ENCODE measurements at regions not wholly inside any gene's neighbourhood (a gene's known extent, or its start where the extent isn't known, plus 50 kb on each side); places are given as distances from the start of the nearest gene placed in this dataset.

DNA sequence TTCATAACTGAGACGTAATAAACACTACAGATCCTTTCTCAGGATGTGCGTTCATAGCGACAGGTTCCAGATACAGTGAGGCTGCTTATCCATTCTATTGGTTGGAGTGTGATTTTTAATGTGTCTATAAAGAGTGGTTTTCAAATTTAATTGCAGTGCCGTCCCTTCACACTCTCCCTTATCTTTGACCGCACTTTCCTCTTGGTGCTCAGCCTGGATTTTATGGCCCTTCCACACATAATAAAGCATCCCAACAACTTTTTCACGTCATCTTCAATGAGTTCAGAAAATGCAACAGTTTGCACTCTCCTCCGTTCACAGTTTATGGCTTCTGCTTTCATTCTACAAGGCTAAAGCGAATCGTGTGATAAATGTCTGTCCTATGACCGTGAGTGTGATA, 1209.9 kb downstream of the BCL11B start:
- Histone ChIP-seq H3K4me1 (ENCODE audit: insufficient read depth, low read length) (no peaks in the 10 kb centered on the region), H3K9me3 (ENCODE audit: low read length) (peaks cover 66% of the 10 kb centered on the region), H3K36me3 (replicated peaks in 1 of 2; ENCODE audit: control insufficient read depth in 1 of 2, insufficient read depth in 2 of 2, low read length in 2 of 2) (no peaks in the 10 kb centered on the region), H3K9ac (ENCODE audit: insufficient read depth, low read depth, low read length) (no peak overlapping the region), H3K79me2 (ENCODE audit: insufficient read depth, low read length) (no peaks in the 10 kb centered on the region), H2AFZ (ENCODE audit: low read length) (no peak overlapping the region), H3K4me3 (replicated peaks in 1 of 3; ENCODE audit: insufficient read depth in 1 of 3, low read depth in 2 of 3, low read length in 3 of 3) (no peak overlapping the region), H4K20me1 (ENCODE audit: insufficient read depth, low read length) (no peaks in the 10 kb centered on the region), H3K27ac (ENCODE audit: extremely low read length, insufficient read depth, low read length) (no peak overlapping the region), H3K4me2 (ENCODE audit: low read depth, low read length) (no peak overlapping the region), H3K27me3 (ENCODE audit: control insufficient read depth in 1 of 2, insufficient read depth in 2 of 2, low read length in 2 of 2) (no peaks in the 10 kb centered on the region)
- intact Hi-C loops (cut with micrococcal nuclease; ENCODE audit: unreplicated experiment) (no loop called here), in situ Hi-C loops (cut with HindIII; ENCODE audit: extremely low pct_ligation_motif_present, low pct_unique_long_range_greater_than_20kb) (no loop called here)
- no peak for DNase-seq (ENCODE audit: low spot score)
- CTCF ChIA-PET (ENCODE audit: low intra/inter-chr PET ratio, low total read pairs) = no interaction called here
- BruUV-seq (replicated peaks) = no TSS peak
- ATAC-seq = no peak
- FAIRE-seq = no peak
- POLR2A ChIA-PET = no interaction called here
- TF ChIP-seq ZNF260 (CRISPR knock-in tag; IDR thresholded peaks at IDR 0.05; ENCODE audit: borderline replicate concordance, low read depth) (no peak), YEATS2 (CRISPR knock-in tag; IDR thresholded peaks at IDR 0.05; ENCODE audit: borderline replicate concordance) (no peak), ZNF180 (CRISPR knock-in tag; IDR thresholded peaks at IDR 0.05; ENCODE audit: borderline replicate concordance, low read depth) (no peak), DNMT3B (CRISPR knock-in tag; conservative IDR thresholded peaks at IDR 0.05) (no peak), CHCHD3 (CRISPR knock-in tag; IDR thresholded peaks at IDR 0.05) (no peak), SNAPC2 (CRISPR knock-in tag; IDR thresholded peaks at IDR 0.05) (no peak), GATAD2A (CRISPR knock-in tag; IDR thresholded peaks at IDR 0.05) (no peak), CHD4 (IDR thresholded peaks at IDR 0.05; ENCODE audit: borderline replicate concordance, low read length) (no peak), ZSCAN22 (CRISPR knock-in tag; IDR thresholded peaks at IDR 0.05) (no peak), BCL6 (CRISPR knock-in tag; IDR thresholded peaks at IDR 0.05) (no peak)
- TF ChIP-seq, protein P1, sequence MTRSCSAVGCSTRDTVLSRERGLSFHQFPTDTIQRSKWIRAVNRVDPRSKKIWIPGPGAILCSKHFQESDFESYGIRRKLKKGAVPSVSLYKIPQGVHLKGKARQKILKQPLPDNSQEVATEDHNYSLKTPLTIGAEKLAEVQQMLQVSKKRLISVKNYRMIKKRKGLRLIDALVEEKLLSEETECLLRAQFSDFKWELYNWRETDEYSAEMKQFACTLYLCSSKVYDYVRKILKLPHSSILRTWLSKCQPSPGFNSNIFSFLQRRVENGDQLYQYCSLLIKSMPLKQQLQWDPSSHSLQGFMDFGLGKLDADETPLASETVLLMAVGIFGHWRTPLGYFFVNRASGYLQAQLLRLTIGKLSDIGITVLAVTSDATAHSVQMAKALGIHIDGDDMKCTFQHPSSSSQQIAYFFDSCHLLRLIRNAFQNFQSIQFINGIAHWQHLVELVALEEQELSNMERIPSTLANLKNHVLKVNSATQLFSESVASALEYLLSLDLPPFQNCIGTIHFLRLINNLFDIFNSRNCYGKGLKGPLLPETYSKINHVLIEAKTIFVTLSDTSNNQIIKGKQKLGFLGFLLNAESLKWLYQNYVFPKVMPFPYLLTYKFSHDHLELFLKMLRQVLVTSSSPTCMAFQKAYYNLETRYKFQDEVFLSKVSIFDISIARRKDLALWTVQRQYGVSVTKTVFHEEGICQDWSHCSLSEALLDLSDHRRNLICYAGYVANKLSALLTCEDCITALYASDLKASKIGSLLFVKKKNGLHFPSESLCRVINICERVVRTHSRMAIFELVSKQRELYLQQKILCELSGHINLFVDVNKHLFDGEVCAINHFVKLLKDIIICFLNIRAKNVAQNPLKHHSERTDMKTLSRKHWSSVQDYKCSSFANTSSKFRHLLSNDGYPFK (CRISPR knock-in tag; IDR thresholded peaks at IDR 0.05; ENCODE audit: borderline replicate concordance) = no peak
- TF ChIP-seq, protein P2, sequence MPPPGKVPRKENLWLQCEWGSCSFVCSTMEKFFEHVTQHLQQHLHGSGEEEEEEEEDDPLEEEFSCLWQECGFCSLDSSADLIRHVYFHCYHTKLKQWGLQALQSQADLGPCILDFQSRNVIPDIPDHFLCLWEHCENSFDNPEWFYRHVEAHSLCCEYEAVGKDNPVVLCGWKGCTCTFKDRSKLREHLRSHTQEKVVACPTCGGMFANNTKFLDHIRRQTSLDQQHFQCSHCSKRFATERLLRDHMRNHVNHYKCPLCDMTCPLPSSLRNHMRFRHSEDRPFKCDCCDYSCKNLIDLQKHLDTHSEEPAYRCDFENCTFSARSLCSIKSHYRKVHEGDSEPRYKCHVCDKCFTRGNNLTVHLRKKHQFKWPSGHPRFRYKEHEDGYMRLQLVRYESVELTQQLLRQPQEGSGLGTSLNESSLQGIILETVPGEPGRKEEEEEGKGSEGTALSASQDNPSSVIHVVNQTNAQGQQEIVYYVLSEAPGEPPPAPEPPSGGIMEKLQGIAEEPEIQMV (CRISPR knock-in tag; IDR thresholded peaks at IDR 0.05; ENCODE audit: low read depth) = no peak
- WGBS (ENCODE audit: low lambda C conversion rate) = 49% methylated on average over 10 of the region's 10 CpGs

All from HepG2 (cell line).